ENCODE measurements at regions not wholly inside any gene's neighbourhood (a gene's known extent, or its start where the extent isn't known, plus 50 kb on each side); places are given as distances from the start of the nearest gene placed in this dataset.
"Not testable (repeated sequence)": the region's sequence is repeated elsewhere in the genome, so short reads cannot be mapped to it uniquely, and the experiment has no call there.

DNA sequence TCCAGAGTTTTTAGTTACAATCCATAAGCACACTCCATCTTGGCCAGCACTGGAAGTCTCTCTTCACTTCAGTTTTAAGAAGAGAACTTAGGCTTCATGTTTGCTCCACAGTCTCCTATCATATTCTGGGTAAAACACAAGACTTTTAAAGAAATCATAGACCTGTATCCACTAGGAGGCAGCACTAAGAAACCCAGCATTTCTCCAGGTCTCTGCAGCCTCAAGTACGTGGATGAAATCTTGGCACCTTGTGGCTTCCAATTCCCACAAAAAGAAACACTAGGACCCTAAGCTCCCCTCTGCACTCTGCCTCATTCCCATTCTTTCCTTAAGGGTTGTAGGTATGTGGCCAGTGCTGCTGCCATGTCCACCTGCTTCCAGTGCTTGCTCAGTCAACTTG, 367.3 kb upstream of the CASK start:
- no peak for DNase-seq

DNA sequence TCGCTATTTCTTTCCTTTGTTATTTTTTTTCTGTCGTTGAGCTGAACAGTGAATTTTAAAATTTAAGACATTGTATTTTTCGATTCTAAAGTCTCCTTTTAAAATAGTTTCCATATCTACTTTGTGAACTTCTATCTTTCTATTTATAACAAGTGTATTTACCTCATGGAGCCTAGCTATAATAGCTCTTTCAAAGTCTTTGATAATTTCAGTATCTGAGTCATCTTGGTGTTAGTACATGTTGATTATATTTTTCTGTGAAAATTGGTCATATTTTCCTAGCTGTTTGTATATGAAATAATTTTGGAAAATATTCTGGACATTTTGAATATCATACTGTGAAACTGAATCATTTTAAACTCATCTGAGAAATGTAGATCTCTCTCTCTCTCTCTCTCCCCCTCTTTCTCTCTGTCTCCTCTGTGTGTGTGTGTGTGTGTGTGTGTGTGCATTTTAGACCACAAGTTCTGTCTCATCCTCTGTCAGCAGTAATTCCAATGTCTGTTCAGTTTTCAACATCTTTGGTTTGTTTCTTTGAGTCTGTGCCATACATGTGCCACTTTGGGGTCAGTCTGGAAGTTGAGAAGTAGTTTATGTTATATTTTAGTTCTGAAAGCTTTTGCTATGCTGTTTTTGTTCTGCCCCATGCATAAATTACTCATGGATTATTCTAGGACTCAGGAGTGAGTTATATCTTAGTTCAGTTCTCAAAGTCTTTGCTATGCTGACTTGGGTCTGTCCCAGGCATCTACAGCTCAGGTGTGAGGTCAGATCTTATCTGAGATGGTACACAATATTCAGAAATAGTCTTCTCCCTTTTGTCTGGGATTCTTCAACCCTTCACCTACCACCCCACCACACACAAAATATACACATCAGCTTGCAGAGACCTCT, 366.4 kb upstream of the CASK start:
- DNase-seq: no peak

DNA sequence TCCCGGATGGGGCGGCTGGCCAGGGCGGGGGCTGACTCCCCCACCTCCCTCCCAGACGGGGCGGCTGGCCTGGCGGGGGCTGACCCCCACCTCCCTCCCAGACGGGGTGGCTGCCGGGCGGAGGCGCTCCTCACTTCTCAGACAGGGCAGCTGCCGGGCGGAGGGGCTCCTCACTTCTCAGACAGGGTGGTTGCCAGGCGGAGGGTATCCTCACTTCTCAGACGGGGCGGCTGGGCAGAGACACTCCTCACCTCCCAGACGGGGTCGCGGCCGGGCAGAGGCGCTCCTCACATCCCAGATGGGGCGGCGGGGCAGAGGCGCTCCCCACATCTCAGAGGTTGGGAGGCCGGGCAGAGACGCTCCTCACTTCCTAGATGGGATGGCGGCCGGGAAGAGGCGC, 362.3 kb upstream of the CASK start:
- DNase-seq: not testable (repeated sequence)

DNA sequence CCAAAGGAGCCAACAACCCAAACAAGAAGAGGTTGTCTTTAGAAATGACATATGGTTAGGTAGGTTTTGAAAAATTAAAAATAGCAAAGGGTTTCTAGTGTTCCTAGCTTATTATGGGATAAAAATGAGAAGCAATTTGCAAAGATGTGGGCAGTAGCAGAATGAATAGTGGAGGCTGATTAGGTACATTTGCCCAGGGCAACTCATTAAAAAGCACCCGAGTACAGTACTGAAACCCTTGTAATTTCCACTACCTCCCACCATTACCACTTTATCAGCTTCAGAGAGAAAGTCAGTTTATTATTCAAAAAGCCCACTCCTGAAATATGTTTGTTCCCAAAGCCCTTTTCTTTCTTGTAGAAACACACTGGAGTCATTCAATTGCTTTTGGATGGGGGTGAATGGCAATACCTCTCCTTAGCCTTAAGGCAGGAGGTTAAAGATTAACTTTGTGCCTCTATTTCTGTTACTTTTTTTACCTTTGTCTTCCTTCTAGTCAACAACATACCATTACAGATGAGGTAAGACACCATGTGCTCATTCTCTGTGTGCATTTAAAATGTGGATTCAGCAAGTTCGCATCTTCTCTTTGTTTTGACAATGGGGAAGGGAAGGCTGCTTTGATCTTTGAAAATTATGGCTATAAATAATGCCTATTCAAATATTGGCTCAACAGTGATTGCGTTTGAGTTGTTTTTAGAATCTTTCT, 353.8 kb upstream of the CASK start:
- DNase-seq: no peak

DNA sequence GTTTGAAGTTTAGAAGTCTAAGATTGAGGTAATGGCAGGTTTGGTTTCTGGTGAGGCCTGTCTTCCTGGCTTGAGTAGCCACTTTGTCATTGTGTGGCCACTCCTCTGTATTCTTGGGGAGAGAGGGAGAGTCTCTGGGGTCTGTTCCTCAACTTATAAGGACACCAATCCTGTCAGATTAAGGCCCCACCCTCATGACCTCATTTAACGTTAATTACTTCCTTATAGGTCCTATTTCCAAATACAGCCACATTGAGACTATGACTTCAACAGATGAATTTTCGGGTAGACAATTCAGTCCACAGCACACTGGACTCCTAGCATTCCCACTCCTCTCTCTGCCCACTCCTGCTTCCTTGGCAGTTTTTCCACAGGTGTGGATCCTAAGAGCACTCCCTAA, 350.8 kb upstream of the CASK start:
- no peak for DNase-seq

DNA sequence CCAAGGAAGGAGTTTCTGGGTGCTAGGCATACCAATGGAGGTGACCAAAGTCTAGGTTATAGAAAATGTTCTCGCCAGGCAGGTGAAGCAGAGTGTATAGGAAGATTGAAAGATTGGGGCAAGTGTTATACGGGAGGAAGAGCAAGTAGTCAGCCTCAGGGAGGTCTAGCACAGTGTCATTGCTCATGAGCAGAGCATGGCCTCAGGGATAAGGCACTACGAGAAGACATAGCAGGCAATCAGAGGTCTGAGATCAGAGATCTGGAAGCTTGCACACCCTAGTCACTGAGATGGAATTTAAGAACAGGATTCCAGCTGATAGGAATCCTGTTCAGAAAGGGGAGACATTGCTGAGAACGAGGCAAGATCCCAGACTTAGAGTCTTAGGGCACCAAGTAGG, 350.0 kb upstream of the CASK start:
- no peak for DNase-seq

DNA sequence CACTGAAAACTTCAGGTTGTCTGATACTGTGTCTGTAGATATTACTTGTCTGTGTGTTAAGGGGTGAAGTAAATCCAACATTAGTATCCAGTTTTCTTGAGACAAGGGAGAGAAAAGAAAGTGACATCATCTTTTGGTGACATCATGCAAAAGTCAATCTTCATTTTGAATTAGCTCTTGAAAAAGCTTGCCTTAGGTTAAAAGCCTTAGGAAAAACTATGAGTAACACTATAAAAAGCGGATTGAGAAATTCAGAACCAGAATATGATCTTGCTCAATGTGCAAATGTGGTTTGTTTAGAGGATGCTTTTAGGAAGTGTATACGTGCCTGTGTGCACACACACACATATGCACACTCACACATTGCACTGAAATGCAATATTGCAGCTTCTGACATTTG, 345.8 kb upstream of the CASK start:
- no peak for DNase-seq

DNA sequence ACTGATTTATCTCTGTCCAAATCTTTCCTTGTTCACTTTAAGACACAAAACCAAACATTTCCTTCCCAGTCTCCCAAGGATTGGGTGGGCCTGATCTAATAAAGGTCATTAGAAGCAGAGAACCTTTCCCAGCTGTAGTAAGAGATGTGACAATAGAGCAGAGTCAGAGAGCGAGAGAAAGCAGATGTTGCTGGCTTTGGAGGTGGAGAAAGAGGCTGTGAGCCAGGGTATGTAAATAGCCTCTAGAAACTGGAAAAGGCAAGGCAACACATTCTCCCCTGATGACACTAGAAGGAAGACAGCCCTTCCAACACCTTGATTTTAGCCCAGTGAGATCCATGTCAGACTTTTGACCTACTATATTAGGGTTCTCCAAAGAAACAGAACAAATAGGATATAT, 337.5 kb upstream of the CASK start:
- DNase-seq: no peak

DNA sequence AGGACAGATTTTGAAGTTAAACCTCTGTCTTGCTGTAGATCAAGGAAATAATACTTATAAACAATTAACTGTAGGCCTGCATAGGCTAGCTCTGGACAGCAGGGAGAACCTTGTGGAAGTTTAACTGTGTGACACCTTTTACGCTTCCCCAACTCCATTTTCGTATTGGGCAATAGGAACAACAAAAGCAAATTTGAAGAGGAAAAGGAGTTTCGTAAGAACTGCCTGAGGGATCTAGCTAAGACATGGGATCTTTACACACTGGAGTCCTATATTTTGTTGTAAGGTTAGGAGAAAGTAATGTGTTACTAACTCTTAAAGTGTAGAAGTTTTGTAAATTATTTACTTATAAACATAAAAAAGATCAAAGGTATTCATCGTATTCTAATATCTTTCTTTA, 324.9 kb upstream of the CASK start:
- DNase-seq: no peak

DNA sequence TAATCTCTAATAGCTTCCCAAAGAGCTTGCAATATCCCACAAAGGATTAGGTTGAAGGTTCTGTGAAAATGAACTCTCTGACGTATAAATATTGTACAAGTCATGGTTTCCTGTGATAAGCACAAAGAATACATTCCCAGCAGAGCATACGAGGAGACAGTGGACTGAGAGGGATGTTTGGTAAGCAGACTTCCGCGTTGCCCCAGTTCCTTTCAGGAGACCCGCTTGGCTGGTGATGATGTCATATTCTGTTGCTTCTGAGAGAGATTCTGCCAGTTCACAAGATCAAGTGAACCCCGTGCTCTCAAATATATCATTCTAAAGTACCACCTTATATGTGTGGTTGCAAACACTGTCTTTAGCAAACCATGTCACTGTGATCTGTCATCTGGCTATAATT, 323.9 kb upstream of the CASK start:
- DNase-seq: no peak

DNA sequence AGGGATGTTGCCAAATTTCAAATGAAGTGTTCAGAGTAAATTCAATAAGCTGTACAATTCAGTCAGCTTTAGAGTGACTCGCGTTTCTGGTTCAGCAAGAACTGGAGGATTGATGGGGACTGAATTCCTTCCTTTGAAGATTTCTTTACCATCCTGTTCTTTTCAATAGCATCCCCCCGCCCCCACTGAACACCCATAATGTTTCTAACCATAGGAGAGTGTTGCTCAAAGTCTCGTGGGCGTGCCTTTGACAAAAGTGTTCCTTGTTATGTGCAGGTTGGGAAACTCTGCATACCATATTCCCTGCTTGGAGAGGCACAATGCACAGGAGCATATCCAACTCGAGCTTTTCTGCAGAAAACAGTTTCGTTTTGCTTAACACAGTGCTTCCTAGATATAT, 323.5 kb upstream of the CASK start:
- no peak for DNase-seq

DNA sequence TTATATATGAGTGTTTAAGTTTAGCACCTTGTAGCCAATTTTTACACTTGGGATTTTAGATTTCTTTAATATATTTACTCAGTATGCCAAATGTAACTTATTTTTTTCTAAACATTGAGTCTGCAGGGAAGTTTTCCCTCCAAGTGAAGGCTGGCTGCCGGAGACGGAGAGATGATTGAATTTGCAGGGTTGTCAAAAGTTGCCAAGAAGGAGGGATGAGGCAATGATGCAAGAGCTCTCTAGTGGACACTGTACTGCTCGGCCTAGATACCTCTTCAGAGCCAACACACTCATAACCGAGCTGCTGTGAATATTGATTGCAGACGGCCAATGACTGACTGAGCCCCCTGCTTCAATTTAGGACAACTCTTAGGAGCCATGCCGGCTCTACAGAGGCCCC, 318.6 kb upstream of the CASK start:
- no peak for DNase-seq

DNA sequence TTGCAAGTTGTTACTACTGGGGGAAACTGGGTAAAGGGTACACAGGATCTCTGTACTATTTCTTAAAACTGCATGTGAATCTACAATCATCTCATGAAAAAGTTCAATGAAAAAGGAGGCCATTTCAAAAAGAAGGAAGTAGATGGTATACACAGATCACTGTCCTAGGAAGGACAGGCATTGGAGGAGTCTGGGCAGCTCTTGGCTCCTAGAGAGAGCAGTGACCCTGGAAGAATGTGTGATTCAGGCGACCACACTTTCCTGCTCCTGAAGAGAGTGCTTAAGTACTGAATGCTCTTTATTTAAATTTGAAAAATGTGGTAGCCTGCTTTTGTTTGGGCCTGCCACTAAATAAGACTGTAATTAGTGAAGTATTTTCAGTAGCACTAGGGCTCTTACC, 318.1 kb upstream of the CASK start:
- DNase-seq: no peak

DNA sequence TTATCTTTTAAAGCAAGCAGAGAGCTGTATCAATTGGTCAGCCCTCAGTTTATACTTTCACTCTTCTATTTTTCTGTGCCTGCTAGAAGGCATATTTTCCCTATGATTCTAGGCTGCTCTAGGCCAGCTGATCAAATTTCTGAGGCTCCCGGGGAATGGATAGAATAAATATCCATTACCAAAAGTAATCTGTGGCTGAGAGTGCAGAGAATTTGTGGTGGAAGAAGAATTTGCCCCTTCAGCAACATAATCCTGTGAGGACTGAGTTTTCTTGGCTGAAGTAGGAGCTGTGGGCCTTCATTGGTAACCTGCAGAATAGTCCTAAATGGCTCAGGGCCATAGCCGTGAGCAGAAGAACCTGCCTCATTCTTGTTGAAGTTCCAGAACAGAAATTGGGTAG, 314.6 kb upstream of the CASK start:
- no peak for DNase-seq

DNA sequence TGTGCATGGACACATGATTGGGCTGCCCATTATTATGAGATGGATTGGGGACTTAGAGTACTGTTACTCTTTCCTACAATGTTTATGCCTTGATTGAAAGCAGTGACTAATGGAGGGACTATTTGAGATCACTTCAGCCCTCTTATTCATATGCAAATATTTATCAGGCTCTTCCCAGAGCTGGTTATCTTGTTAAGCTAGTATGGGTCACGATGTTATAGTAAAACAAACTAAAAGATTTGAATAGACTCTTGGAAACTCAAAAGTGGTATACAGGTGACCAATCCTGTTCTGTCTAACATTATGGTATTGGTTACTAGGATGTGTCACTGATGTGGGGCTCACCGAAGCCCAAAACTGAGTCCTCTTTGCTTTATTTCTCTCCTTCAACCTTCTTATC, 306.2 kb upstream of the CASK start:
- DNase-seq: no peak

DNA sequence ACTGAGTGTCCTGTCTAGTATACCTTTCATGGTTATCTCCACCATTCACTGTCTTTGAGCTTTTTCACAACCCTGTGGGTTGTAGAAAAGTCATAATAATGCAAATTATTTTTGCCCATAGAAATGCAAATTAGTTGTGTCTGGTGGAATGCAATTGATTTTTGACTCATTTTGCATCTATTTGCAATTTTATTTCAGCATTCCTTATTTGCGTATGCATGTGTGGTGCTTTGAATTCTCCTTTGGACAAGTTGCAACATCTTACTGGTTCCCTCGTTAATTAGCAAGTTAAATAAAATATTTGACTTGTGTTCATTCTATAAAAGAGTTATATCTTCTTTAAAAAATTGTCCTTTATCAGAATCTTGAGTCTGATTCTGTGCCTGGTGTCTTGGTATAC, 297.3 kb upstream of the CASK start:
- no peak for DNase-seq

DNA sequence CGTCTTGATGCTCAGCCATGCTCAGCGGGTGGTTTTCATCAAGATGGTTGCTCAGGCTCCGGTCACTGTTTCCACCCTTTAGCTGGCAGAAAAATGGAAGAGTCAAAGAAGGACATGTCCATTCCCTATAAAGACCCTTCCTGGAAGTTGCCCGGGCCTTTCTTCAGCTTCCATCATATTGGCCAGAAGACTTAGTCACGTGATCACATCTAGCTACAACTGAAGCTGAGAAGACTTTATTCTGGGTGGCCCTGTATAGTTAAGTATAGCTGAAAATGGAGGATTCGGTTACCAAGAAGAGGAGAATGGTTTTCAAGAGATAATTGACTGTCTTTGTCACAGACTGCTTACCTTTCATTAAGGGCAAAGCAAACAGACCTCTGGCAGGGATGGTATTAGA, 296.7 kb upstream of the CASK start:
- peak; percentile 84 for DNase-seq

DNA sequence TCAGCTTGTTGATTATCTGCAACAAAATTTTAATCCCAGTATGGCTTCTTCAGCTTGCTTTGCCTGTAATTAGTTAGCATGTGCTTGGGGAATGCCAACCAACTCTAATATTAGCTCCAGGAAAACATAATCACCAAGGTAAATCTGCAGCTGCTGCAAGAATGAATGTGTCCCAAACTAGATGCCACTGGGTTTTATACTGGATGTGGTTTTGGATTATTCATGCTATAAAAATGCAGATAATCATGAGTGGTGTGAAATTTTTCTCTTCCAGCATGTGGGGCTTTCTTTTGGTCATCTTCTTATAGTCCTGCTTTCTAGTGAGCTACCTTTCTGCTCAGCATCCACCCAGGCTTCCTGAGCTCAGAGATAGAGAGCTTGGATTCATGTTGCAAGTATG, 295.9 kb upstream of the CASK start:
- no peak for DNase-seq

DNA sequence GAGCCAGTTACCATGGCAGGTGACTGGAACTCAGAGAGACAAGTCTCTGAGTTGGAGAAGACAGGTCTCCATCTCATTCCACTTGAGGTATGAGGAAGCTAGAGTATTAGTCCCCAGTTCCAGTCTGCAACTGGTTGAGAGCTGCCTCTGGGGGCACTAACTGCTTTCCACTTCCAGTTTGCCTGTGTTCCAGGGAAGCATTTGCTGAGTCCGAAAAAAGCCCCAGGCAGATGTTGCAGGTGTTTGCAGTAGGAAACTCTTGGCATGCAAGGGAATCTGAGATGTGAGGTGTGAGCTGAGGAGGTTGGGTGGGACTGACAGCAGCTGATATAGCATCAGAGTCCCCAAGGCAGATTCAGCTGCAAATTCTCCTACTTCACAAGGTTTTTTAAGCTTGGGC, 272.2 kb upstream of the CASK start:
- no peak for DNase-seq

DNA sequence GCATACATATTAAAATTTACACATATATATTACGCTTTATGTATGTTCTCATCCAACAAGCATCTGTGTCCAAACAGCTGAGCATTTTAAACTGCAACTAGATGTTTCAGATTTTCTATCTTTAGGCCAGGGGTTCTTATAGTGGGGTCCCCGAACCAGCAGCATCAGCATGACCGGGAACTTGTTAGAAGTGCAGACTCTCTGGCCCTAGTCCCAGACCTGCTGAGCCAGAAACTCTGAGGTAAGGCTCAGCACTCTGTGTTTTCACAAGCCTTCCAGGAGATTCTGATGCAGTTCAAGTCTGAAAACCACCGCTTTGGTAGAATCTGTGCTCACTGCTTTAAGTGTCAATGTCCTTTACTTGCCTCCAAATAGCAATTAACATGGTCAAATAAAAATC, 266.2 kb upstream of the CASK start:
- DNase-seq: no peak

DNA sequence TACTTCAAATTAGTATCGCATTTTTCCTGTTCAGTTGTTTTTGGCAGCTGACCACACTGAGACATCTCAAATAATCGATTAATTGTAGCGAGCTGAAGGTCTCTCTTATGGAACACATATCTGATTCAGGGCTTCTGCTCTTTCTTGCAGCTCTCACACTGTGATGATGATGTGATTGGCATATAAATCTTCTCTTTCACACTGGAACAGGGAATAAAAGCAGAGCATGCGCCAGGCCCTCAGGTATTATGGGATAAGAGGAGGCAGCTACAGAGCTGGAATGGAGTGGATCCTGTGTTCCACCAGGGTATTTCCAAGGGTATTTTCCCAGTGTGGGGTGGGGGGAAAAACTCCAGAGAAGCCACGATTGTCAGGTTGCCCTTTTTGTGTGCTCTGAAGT, 265.4 kb upstream of the CASK start:
- DNase-seq: no peak

DNA sequence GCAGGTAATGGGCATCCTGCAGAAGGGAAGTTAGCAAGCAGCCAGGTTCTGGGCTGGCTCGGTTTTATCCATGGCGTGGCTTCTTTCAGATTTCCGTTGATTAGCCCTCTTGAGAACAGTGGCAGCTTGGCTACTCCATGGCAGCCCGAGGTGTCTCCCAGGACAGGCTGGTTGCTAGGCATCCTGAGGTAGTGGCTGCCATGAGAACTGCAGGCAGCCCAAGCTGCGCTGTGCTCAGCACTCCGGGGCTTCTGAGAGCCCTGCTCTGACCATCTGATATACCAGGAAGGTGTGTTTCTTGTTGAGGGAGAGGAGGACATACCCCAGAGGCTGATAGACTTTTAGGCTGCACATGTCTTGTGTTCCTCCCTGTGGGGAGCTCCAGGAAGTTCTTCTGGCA, 253.4 kb upstream of the CASK start:
- no peak for DNase-seq

DNA sequence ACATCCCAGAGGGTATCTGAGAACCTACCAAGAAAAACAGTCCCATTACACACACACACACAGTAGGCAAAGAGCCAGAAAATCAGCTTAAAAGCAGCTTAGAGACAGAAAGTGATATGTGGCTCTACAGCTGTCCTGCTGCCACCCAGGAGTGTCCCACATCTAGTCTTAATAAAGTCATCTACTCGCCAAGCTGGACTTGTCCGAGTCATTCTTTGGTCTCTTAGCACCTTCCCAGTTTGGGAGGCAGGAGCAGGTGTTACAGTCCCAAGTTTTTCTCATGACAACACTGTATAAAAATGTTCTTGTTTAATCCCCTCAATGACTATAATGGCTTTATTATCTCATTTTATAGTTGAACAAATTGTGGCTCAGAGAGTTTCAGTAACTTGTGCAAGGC, 252.5 kb upstream of the CASK start:
- DNase-seq: no peak

DNA sequence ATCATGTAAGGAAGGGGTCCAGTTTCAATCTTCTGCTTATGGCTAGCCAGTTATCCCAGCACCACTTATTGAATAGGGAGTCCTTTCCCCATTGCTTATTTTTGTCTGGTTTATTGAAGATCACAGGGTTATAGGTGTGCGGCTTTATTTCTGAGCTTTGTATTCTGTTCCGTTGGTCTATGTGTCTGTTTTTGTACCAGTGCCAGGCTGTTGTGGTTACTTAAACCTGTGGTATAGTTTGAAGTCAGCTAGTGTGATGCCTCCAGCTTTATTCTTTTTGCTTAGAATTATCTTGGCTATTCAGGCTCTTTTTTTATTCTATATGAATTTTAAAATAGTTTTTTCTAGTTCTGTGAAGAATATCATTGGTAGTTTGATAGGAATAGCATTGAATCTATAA, 234.6 kb upstream of the CASK start:
- DNase-seq: not testable (repeated sequence)

DNA sequence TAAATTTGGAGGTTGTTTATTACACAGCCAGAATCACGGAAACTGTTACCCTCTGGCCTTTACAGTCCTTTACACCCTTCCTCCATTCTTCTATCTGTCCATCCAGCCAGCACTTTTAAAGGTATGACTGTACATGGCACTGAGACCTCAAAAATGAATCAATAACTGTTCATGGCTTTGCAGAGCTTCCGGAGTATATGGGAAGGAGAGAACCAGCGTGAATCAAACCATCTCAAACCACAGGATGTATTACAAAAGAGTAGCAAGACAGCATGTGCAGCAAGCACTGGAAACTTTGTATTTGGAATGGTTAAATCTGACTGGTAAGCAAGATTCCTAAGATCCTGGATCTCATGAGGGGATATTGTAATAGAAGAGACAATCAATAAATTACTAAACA, 228.5 kb upstream of the CASK start:
- DNase-seq: no peak

Data from NCI-H748 treated with DMSO at 0.1 percent for 48 hours (cell line).